T-helper 9 cell (primary cell): ENCODE measurements at regions not wholly inside any gene's neighbourhood (a gene's known extent, or its start where the extent isn't known, plus 50 kb on each side); places are given as distances from the start of the nearest gene placed in this dataset.
"Not testable (repeated sequence)": the region's sequence is repeated elsewhere in the genome, so short reads cannot be mapped to it uniquely, and the experiment has no call there.

Experiments
- DNase-seq: peaks from one replicate; pipeline ENCODE4 v3.0.0-alpha.2; 2020

- no peak for DNase-seq
Observed at GRCh38 chr7:131774419-131775220, 218.2 kb upstream of the PODXL start.

- no peak for DNase-seq
Observed at GRCh38 chr7:131773413-131773812, 217.0 kb upstream of the PODXL start.

GRCh38 chr7:131769241-131769640, 212.8 kb upstream of the PODXL start:
- DNase-seq, result no peak

GRCh38 chr7:131767591-131767990, 211.2 kb upstream of the PODXL start:
- DNase-seq, result no peak

- no peak for DNase-seq
Observed at GRCh38 chr7:131765575-131765974, 209.1 kb upstream of the PODXL start.

GRCh38 chr7:131764143-131764775, 207.8 kb upstream of the PODXL start:
- DNase-seq, result no peak

- no peak for DNase-seq
Observed at GRCh38 chr7:131762753-131763152, 206.3 kb upstream of the PODXL start.

GRCh38 chr7:131755801-131756200, 199.4 kb upstream of the PODXL start:
- DNase-seq, result not testable (repeated sequence)

GRCh38 chr7:131753620-131754222, 197.3 kb upstream of the PODXL start:
- DNase-seq, result no peak

- no peak for DNase-seq
Observed at GRCh38 chr7:131747658-131748232, 191.3 kb upstream of the PODXL start.

GRCh38 chr7:131745390-131746248, 189.2 kb upstream of the PODXL start:
- DNase-seq, result no peak

GRCh38 chr7:131741446-131741845, 185.0 kb upstream of the PODXL start:
- no peak for DNase-seq

GRCh38 chr7:131737746-131738465, 181.5 kb upstream of the PODXL start:
- no peak for DNase-seq

- no peak for DNase-seq
Observed at GRCh38 chr7:131735101-131735500, 178.7 kb upstream of the PODXL start.

GRCh38 chr7:131733604-131734003, 177.2 kb upstream of the PODXL start:
- DNase-seq, result no peak

- no peak for DNase-seq
Observed at GRCh38 chr7:131727189-131727588, 170.8 kb upstream of the PODXL start.

- DNase-seq, result no peak
Observed at GRCh38 chr7:131726686-131727085, 170.3 kb upstream of the PODXL start.

GRCh38 chr7:131726031-131726430, 169.6 kb upstream of the PODXL start:
- DNase-seq, result no peak

GRCh38 chr7:131724776-131725345, 168.4 kb upstream of the PODXL start:
- DNase-seq, result no peak

GRCh38 chr7:131723926-131724325, 167.5 kb upstream of the PODXL start:
- no peak for DNase-seq

GRCh38 chr7:131722371-131722770, 165.9 kb upstream of the PODXL start:
- no peak for DNase-seq

- no peak for DNase-seq
Observed at GRCh38 chr7:131721660-131722059, 165.2 kb upstream of the PODXL start.
